ENCODE measurements at regions not wholly inside any gene's neighbourhood (a gene's known extent, or its start where the extent isn't known, plus 50 kb on each side); places are given as distances from the start of the nearest gene placed in this dataset.
A peak's percentile ranks its signal among the peaks of the same experiment; 100 is the strongest.

- peak; percentile 71 for DNase-seq
Observed at GRCh38 chr2:186189816-186190215, 296.2 kb upstream of the ZC3H15 start.

- no peak for DNase-seq
Observed at GRCh38 chr2:186195696-186196095, 290.4 kb upstream of the ZC3H15 start.

GRCh38 chr2:186197955-186198354, 288.1 kb upstream of the ZC3H15 start:
- no peak for DNase-seq

GRCh38 chr2:186199029-186199428, 287.0 kb upstream of the ZC3H15 start:
- DNase-seq, result no peak

GRCh38 chr2:186201371-186201770, 284.7 kb upstream of the ZC3H15 start:
- peak; percentile 73 for DNase-seq

GRCh38 chr2:186205254-186205911, 280.7 kb upstream of the ZC3H15 start:
- no peak for DNase-seq

- no peak for DNase-seq
Observed at GRCh38 chr2:186209532-186209931, 276.5 kb upstream of the ZC3H15 start.

- peak; percentile 11 for DNase-seq
Observed at GRCh38 chr2:186220409-186220808, 265.7 kb upstream of the ZC3H15 start.

- DNase-seq, result no peak
Observed at GRCh38 chr2:186229265-186229664, 256.8 kb upstream of the ZC3H15 start.

GRCh38 chr2:186241874-186242273, 244.2 kb upstream of the ZC3H15 start:
- no peak for DNase-seq

GRCh38 chr2:186254759-186255158, 231.3 kb upstream of the ZC3H15 start:
- no peak for DNase-seq

GRCh38 chr2:186255823-186256222, 230.2 kb upstream of the ZC3H15 start:
- DNase-seq, result no peak

- peak; percentile 76 for DNase-seq
Observed at GRCh38 chr2:186256540-186256939, 229.5 kb upstream of the ZC3H15 start.

GRCh38 chr2:186263673-186264250, 222.3 kb upstream of the ZC3H15 start:
- no peak for DNase-seq

GRCh38 chr2:186269536-186269935, 216.5 kb upstream of the ZC3H15 start:
- no peak for DNase-seq

GRCh38 chr2:186273953-186274352, 212.1 kb upstream of the ZC3H15 start:
- DNase-seq, result no peak

- DNase-seq, result no peak
Observed at GRCh38 chr2:186274936-186275575, 211.0 kb upstream of the ZC3H15 start.

GRCh38 chr2:186276909-186277308, 209.2 kb upstream of the ZC3H15 start:
- DNase-seq, result no peak

GRCh38 chr2:186281726-186282125, 204.3 kb upstream of the ZC3H15 start:
- no peak for DNase-seq

- DNase-seq, result no peak
Observed at GRCh38 chr2:186294248-186294888, 191.7 kb upstream of the ZC3H15 start.

- DNase-seq, result no peak
Observed at GRCh38 chr2:186299610-186300009, 186.4 kb upstream of the ZC3H15 start.

GRCh38 chr2:186302263-186302662, 183.8 kb upstream of the ZC3H15 start:
- DNase-seq, result no peak

- no peak for DNase-seq
Observed at GRCh38 chr2:186303091-186303490, 183.0 kb upstream of the ZC3H15 start.

GRCh38 chr2:186304064-186304463, 182.0 kb upstream of the ZC3H15 start:
- no peak for DNase-seq
